ENCODE measurements at regions not wholly inside any gene's neighbourhood (a gene's known extent, or its start where the extent isn't known, plus 50 kb on each side); places are given as distances from the start of the nearest gene placed in this dataset.

DNA sequence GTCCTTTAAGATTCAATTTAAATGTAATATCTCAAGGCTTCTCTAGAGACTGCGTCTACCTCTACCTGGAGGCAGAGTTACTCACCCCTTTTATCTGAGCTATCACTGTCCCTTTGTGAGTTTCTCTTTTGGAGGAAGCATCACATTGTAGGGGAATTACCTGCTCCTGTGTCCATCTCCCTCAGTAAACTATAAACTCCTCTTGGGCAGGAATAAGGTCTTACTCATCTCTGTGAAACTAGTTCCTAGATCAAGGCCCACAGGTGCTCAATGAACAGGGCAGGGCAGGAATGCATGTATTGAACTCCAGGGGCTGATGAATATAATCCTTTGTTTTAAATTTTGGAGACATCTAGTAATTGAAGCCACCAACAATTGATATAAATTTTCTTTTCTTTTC lies 139.8 kb upstream of the ERCC6L2 start:
- H3K9me3 ChIP-seq (ENCODE audit: control insufficient read depth, low read length): no peaks in the 10 kb centered on the region
- WGBS, 2 experiments: 100% methylated on average over 1 of the region's 1 CpG
- no peak overlapping the region for H3K27ac ChIP-seq (ENCODE audit: insufficient read depth, low read depth, low read length, poor library complexity, severe bottlenecking)
- peaks cover 11% of the 10 kb centered on the region for H3K4me1 ChIP-seq (ENCODE audit: control insufficient read depth, insufficient read depth, low read length)
- no peak overlapping the region for H3K4me3 ChIP-seq (ENCODE audit: insufficient read depth, low read depth, low read length)
- no peaks in the 10 kb centered on the region for H3K36me3 ChIP-seq (ENCODE audit: control insufficient read depth, insufficient read depth, low read length)
- no peaks in the 10 kb centered on the region for H3K27me3 ChIP-seq (ENCODE audit: control insufficient read depth, insufficient read depth, low read length, poor library complexity, severe bottlenecking)

DNA sequence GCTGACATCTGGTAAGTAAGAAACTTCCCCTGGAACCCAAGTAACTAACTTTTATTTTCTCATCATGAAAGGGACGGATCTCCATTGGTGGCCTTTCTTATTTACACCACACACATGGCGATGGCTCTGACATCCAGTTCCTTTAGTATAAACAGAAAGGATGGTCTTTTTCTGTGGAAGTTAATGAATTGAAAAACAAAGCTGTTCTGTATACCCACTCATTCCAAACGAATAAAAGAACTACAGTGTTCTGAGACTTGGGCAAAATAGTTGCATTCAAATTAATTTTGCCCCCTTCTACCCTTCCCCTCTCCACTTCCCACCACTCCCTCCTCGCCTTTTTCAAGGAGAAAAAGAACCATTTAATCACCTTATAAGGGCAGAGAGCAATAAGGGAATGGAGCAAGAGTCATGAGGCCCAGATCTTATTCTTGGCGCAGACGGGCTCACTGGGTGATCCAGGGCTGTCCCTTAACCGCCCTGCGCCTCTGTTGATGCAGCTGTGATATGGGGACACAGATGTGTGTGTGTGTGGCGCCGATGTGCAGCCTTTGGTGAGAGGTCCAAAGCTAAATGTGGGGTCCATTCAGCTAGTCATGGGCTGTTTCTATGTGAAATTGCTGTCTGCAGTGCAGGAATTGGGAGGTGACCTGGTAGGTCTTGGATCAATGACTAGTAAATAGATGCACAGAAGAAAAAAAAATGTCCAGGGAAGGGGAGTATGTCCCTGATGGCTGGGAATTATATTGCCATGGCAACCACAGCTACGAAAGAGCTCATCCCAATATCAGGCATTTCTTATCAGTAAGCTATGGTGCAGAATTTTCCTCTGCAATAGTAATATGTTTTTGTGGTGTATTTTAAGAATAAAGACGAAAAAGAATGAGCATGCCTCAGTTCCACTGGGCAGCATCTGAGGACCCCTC lies 141.5 kb upstream of the ERCC6L2 start:
- no peak overlapping the region for H3K4me3 ChIP-seq (ENCODE audit: insufficient read depth, low read depth, low read length)
- no peak overlapping the region for H3K27ac ChIP-seq (ENCODE audit: insufficient read depth, low read depth, low read length, poor library complexity, severe bottlenecking)
- H3K4me1 ChIP-seq (ENCODE audit: control insufficient read depth, insufficient read depth, low read length): peaks cover 11% of the 10 kb centered on the region
- H3K27me3 ChIP-seq (ENCODE audit: control insufficient read depth, insufficient read depth, low read length, poor library complexity, severe bottlenecking): no peaks in the 10 kb centered on the region
- H3K36me3 ChIP-seq (ENCODE audit: control insufficient read depth, insufficient read depth, low read length): no peaks in the 10 kb centered on the region
- WGBS, 2 experiments: 84 to 86% methylated on average over 11 to 12 of the region's 12 CpGs
- H3K9me3 ChIP-seq (ENCODE audit: control insufficient read depth, low read length): no peaks in the 10 kb centered on the region

DNA sequence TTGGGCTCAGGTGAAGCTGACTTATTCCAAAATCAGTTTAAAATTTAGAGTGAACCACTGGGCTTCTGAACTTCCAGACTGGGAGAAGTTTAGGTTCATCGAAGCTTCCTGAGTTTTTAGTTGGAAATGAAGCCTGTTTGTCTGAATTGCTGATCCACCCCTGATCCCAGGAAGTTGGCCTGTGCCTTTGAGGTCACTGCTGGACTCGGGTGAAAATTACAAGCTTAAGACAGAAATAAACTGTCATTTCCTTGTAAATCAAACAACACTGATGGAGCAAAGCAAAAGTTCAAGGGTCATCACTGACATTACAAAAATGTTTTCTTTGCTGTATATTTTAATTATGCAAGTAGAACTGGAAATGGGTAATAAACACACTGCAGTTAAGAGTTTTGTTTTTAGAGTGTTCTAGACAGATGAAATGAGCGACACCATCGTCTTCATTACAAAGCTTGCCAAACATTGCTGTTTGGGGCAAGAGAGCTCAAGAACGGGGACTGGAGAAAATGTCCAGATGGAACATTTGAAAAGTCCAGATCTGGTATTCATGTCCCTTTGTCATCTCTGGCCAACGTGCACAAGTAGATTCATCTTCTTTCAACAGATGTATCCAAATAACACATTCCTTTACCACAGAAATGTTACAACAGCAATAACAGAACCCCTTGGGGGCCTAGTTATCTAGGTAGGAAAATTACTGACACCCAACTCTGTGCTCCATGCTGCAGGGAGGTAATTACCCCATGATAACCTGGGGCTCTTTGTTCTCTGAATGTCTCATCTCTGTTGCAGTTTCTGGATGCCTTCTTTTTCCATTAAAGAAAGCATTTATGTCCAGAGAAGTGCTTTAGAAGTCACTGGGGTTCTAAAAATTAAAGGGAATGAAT lies 142.4 kb upstream of the ERCC6L2 start:
- Histone ChIP-seq H3K9me3 (ENCODE audit: control insufficient read depth, low read length) (no peaks in the 10 kb centered on the region), H3K4me1 (ENCODE audit: control insufficient read depth, insufficient read depth, low read length) (peaks cover 11% of the 10 kb centered on the region), H3K27me3 (ENCODE audit: control insufficient read depth, insufficient read depth, low read length, poor library complexity, severe bottlenecking) (no peaks in the 10 kb centered on the region), H3K27ac (ENCODE audit: insufficient read depth, low read depth, low read length, poor library complexity, severe bottlenecking) (no peak overlapping the region), H3K36me3 (ENCODE audit: control insufficient read depth, insufficient read depth, low read length) (no peaks in the 10 kb centered on the region), H3K4me3 (ENCODE audit: insufficient read depth, low read depth, low read length) (no peak overlapping the region)
- 91% methylated on average over 6 of the region's 6 CpGs for WGBS, 2 experiments

DNA sequence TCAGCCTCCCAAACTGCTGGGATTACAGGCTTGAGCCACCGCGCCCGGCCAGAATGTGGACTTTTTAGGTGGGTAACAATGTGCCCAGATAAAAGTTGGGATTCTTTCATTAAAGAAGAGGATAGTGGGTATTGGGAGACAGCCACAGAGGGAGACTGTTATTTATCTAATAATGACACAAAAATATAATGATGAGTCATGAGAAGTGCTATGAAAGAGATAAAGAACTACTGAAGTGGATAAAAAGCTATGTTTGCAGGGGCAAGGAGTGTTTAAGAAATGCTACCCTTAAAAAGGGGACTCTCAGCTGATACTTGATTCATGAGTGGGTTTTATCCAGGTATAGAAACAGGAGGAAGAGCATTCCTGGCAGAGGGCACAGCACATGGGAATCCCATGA lies 143.6 kb upstream of the ERCC6L2 start:
- peaks cover 11% of the 10 kb centered on the region for H3K4me1 ChIP-seq (ENCODE audit: control insufficient read depth, insufficient read depth, low read length)
- no peak overlapping the region for H3K27ac ChIP-seq (ENCODE audit: insufficient read depth, low read depth, low read length, poor library complexity, severe bottlenecking)
- H3K4me3 ChIP-seq (ENCODE audit: insufficient read depth, low read depth, low read length): no peak overlapping the region
- H3K9me3 ChIP-seq (ENCODE audit: control insufficient read depth, low read length): no peaks in the 10 kb centered on the region
- WGBS, 2 experiments: 86 to 100% methylated on average over 3 of the region's 3 CpGs
- no peaks in the 10 kb centered on the region for H3K27me3 ChIP-seq (ENCODE audit: control insufficient read depth, insufficient read depth, low read length, poor library complexity, severe bottlenecking)
- no peaks in the 10 kb centered on the region for H3K36me3 ChIP-seq (ENCODE audit: control insufficient read depth, insufficient read depth, low read length)

DNA sequence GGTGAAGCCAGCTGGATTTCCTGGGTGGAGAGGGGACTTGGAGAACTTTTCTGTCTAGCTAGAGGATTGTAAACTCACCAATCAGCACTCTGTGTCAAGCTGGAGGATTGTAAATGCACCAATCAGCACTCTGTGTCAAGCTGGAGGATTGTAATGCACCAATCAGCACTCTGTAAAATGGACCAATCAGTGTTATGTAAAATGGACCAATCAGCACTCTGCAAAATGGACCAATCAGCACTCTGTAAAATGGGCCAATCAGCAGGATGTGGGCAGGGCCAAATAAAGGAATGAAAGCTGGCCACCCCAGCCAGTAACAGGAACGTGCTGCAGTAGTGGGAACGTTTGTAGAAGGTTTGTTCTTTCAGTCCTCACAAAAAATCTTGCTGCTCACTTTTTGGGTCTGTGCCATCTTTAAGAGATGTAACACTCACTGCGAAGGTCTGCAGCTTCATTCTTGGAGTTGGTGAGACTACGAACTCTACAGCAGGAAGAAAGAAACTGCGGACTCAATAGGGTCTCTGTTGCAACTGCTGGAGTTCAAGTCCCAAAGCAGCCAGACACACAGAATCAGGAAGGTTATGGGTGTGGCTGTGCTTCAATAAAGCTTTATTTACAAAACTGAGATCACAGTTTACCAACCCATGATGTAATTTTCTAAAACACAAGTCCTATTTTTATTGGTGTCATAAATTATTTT lies 145.7 kb upstream of the ERCC6L2 start:
- Histone ChIP-seq H3K4me3 (ENCODE audit: insufficient read depth, low read depth, low read length) (no peak overlapping the region), H3K36me3 (ENCODE audit: control insufficient read depth, insufficient read depth, low read length) (no peaks in the 10 kb centered on the region), H3K27me3 (ENCODE audit: control insufficient read depth, insufficient read depth, low read length, poor library complexity, severe bottlenecking) (no peaks in the 10 kb centered on the region), H3K27ac (ENCODE audit: insufficient read depth, low read depth, low read length, poor library complexity, severe bottlenecking) (no peak overlapping the region), H3K4me1 (ENCODE audit: control insufficient read depth, insufficient read depth, low read length) (peaks cover 11% of the 10 kb centered on the region), H3K9me3 (ENCODE audit: control insufficient read depth, low read length) (no peaks in the 10 kb centered on the region)
- WGBS, 2 experiments: 93 to 96% methylated on average over 5 of the region's 5 CpGs

DNA sequence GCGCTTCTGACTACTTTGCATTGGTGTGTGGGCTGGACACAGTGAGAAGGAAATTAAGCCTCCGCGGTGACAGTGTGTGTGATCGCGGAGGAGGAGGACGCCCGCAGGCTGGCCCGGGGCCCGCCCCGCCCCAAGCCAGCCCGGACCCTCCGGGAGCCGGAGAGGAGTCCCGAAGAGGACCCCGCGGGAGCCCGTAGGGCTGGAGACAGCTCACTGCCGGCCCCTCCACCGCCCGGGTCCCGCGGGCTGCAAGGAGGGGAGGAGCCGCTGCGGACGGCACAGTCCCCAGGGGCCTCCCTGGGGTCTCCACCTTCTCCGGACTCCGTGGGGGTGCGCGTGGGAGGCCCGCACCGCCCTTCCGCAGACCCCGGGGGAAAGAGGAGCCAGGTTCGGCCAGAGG lies 146.4 kb upstream of the ERCC6L2 start:
- Histone ChIP-seq H3K4me3 (ENCODE audit: insufficient read depth, low read depth, low read length) (no peak overlapping the region), H3K9me3 (ENCODE audit: control insufficient read depth, low read length) (no peaks in the 10 kb centered on the region)
- WGBS, 2 experiments: 95 to 96% methylated on average over 34 of the region's 34 CpGs

DNA sequence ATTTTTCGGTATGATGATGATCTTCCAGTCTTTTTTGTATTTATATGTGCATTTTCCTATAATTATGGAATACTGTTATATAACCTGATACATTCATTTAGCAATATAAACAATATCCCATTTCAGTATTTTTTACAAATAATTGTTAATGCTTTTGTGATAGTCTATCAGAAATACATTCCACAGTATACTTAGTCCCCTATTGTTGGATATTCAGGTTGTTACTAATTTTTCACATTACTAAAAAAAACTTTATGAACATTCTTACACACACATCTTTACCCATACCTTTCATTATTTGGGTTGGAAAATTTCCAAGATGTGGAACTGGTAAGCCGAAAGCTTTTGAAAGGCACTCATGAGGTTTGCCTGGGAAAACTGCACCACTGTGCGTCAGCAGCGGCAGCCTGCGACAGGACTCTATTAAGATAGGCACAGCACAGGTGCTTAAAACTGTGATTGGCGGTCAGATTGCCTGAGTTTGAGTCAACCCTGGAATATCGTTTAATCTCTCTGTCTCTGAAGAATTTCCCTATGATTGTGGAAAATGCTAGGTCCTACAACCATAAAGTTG lies 147.5 kb upstream of the ERCC6L2 start:
- Histone ChIP-seq H3K9me3 (ENCODE audit: control insufficient read depth, low read length) (no peaks in the 10 kb centered on the region), H3K27ac (ENCODE audit: insufficient read depth, low read depth, low read length, poor library complexity, severe bottlenecking) (no peak overlapping the region), H3K4me1 (ENCODE audit: control insufficient read depth, insufficient read depth, low read length) (no peaks in the 10 kb centered on the region), H3K36me3 (ENCODE audit: control insufficient read depth, insufficient read depth, low read length) (no peaks in the 10 kb centered on the region), H3K4me3 (ENCODE audit: insufficient read depth, low read depth, low read length) (no peak overlapping the region), H3K27me3 (ENCODE audit: control insufficient read depth, insufficient read depth, low read length, poor library complexity, severe bottlenecking) (no peaks in the 10 kb centered on the region)
- 97 to 98% methylated on average over 6 of the region's 7 CpGs for WGBS, 2 experiments

More for the DNA sequence above, 146.4 kb upstream of the ERCC6L2 start:
- Histone ChIP-seq H3K27me3 (ENCODE audit: control insufficient read depth, insufficient read depth, low read length, poor library complexity, severe bottlenecking) (no peaks in the 10 kb centered on the region), H3K27ac (ENCODE audit: insufficient read depth, low read depth, low read length, poor library complexity, severe bottlenecking) (no peak overlapping the region), H3K36me3 (ENCODE audit: control insufficient read depth, insufficient read depth, low read length) (no peaks in the 10 kb centered on the region), H3K4me1 (ENCODE audit: control insufficient read depth, insufficient read depth, low read length) (peaks cover 7% of the 10 kb centered on the region)

DNA sequence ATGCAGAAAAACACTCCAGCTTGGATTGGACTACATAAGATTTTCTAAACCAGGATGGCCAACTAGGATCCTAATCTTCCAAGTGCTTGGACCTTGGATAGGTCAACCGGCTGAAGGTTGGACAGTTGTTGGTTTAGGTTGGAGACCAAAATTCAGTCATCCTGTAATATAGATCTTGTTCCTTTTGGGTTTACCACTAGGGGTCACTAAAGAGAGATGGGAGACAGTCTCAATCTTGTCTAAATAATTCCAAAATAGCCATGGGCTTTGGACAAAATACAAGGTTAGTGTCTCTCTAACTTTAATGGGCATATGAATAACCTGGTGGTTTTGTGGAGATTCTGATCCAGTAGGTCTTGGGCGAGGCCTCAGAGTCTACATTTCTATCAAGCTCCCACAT lies 148.7 kb upstream of the ERCC6L2 start:
- no peak overlapping the region for H3K27ac ChIP-seq (ENCODE audit: insufficient read depth, low read depth, low read length, poor library complexity, severe bottlenecking)
- WGBS, 2 experiments: 68 to 75% methylated on average over 2 of the region's 2 CpGs
- no peaks in the 10 kb centered on the region for H3K9me3 ChIP-seq (ENCODE audit: control insufficient read depth, low read length)
- H3K4me1 ChIP-seq (ENCODE audit: control insufficient read depth, insufficient read depth, low read length): no peaks in the 10 kb centered on the region
- H3K27me3 ChIP-seq (ENCODE audit: control insufficient read depth, insufficient read depth, low read length, poor library complexity, severe bottlenecking): no peaks in the 10 kb centered on the region
- H3K4me3 ChIP-seq (ENCODE audit: insufficient read depth, low read depth, low read length): no peak overlapping the region
- no peaks in the 10 kb centered on the region for H3K36me3 ChIP-seq (ENCODE audit: control insufficient read depth, insufficient read depth, low read length)

DNA sequence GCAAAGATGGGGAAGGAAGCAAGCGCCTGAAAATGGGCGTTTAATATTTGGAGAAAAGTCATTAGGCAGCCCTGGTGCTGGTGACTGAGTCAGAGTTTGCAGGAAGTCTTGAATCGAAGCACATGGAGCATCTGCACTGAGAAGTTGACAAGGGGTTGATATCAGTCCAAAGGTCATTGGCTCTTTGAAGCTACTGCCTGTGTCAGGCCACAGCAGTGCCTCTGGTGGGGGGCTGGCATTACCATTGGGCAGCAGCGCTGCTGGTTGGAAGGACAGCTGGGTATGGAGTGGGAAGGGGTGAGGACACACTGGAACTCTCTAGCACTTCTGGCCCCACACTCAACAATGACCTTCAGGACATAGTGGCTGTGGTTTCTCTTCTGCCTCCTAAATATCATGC lies 150.4 kb upstream of the ERCC6L2 start:
- WGBS, 2 experiments: 89 to 93% methylated on average over 4 of the region's 4 CpGs
- H3K27ac ChIP-seq (ENCODE audit: insufficient read depth, low read depth, low read length, poor library complexity, severe bottlenecking): no peak overlapping the region

More for the DNA sequence above, 150.4 kb upstream of the ERCC6L2 start:
- Histone ChIP-seq H3K4me1 (ENCODE audit: control insufficient read depth, insufficient read depth, low read length) (no peaks in the 10 kb centered on the region), H3K9me3 (ENCODE audit: control insufficient read depth, low read length) (no peaks in the 10 kb centered on the region), H3K27me3 (ENCODE audit: control insufficient read depth, insufficient read depth, low read length, poor library complexity, severe bottlenecking) (no peaks in the 10 kb centered on the region), H3K36me3 (ENCODE audit: control insufficient read depth, insufficient read depth, low read length) (no peaks in the 10 kb centered on the region), H3K4me3 (ENCODE audit: insufficient read depth, low read depth, low read length) (no peak overlapping the region)

Data from ectodermal cell (in vitro differentiated cells).